ENCODE measurements at regions not wholly inside any gene's neighbourhood (a gene's known extent, or its start where the extent isn't known, plus 50 kb on each side); places are given as distances from the start of the nearest gene placed in this dataset.

DNA sequence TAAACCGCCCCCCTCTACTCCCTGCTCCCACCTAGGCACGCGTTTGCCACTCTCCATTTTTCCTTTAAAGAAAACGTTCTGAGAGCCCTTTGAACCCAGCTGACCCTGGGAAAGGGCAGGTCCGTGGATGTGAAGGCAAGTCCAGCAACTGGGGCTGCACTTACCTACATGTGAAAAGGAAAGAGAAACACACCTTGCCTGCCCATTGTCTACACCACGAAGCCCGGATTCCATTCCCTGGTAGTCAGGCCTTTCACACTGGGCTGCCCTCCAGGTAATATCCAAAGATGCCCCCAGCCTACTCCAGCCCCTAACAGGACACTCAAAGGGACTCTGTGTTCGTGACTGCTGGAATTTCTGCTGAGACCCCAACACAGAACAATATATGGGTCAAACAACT lies 94.4 kb downstream of the CD83 start:
- no peak overlapping the region for H2BK15ac ChIP-seq (ENCODE audit: low read depth, low read length)
- no peak overlapping the region for H2BK120ac ChIP-seq (ENCODE audit: low read depth, low read length, poor library complexity, severe bottlenecking)
- H3K23ac ChIP-seq (ENCODE audit: insufficient read length, low read depth, low read length) = no peak overlapping the region
- no peak overlapping the region for H4K91ac ChIP-seq (ENCODE audit: insufficient read length, low read depth, low read length)
- no peak overlapping the region for H2BK20ac ChIP-seq (ENCODE audit: low read depth, low read length, poor library complexity, severe bottlenecking)
- H3K56ac ChIP-seq (ENCODE audit: insufficient read length, low read depth, low read length) = no peak overlapping the region
- H3K9ac ChIP-seq (ENCODE audit: extremely low read depth, insufficient read length, low read length) = no peak overlapping the region
- peak overlapping the region; percentile 64 to 68 for H3K4me3 Mint-ChIP-seq
- H3K4me1 Mint-ChIP-seq = peaks cover 16 to 17% of the 10 kb centered on the region in 2 experiments
- no peak overlapping the region for H3K27ac ChIP-seq (ENCODE audit: insufficient read length, low read depth, low read length)
- peak overlapping the region; percentile 37 for H3K4me2 ChIP-seq (ENCODE audit: insufficient read depth, insufficient read length, low read length)
- H3K27ac Mint-ChIP-seq = peak overlapping the region in 1 of 3 experiments; percentile 91; a peak in 4 of 7 replicates
- peaks cover 0 to 14% (median 9%) of the 10 kb centered on the region in 3 experiments; a peak in 4 of 7 replicates for H3K36me3 Mint-ChIP-seq (ENCODE audit: insufficient read depth in 1 of 3, low read depth in 3 of 3)
- H3K14ac ChIP-seq (ENCODE audit: insufficient read depth, low read length) = no peak overlapping the region
- peaks cover 2% of the 10 kb centered on the region; the same call in 1 of the 2 replicates for H3K4me1 ChIP-seq (ENCODE audit: insufficient read depth, low read length)
- H4K5ac ChIP-seq (ENCODE audit: insufficient read length, low read depth, low read length) = no peak overlapping the region
- no peak overlapping the region for H3K4ac ChIP-seq (ENCODE audit: low read depth, low read length)
- no peak overlapping the region for H2AFZ ChIP-seq (ENCODE audit: low read length)
- H3K9me3 ChIP-seq (ENCODE audit: control insufficient read depth, low read depth, low read length) = no peaks in the 10 kb centered on the region
- H2BK5ac ChIP-seq (ENCODE audit: insufficient read length, low read length) = no peak overlapping the region
- no peak overlapping the region for H4K8ac ChIP-seq (replicated peaks; ENCODE audit: insufficient read length, low read depth, low read length)
- H3T11ph ChIP-seq (ENCODE audit: low read length) = no peak overlapping the region
- peaks cover 9 to 10% of the 10 kb centered on the region in 2 experiments for H3K9me3 Mint-ChIP-seq
- DNase-seq = peak; percentile 58
- peaks cover 46% of the 10 kb centered on the region for H3K27me3 Mint-ChIP-seq (ENCODE audit: low read depth)
- H2BK12ac ChIP-seq (ENCODE audit: insufficient read length, low read depth, low read length) = no peak overlapping the region
- WGBS (ENCODE audit: extremely low coverage, insufficient read length, low lambda C conversion rate) = no CpG with 5 or more reads among the region's 8 CpGs
- H3K23me2 ChIP-seq (ENCODE audit: insufficient read length, low read depth, low read length, poor library complexity, severe bottlenecking) = peaks cover 4% of the 10 kb centered on the region
- H4K20me1 ChIP-seq (ENCODE audit: control insufficient read depth, insufficient read depth, insufficient read length) = no peaks in the 10 kb centered on the region
- H3K18ac ChIP-seq (ENCODE audit: insufficient read length, low read depth, low read length) = no peak overlapping the region
- no peaks in the 10 kb centered on the region for H3K27me3 ChIP-seq (ENCODE audit: insufficient read depth, low read length)
- no peaks in the 10 kb centered on the region for H3K79me1 ChIP-seq (ENCODE audit: insufficient read depth, low read depth, low read length, poor library complexity, severe bottlenecking)
- H2AK5ac ChIP-seq (ENCODE audit: insufficient read length, low read length) = no peak overlapping the region
- TF ChIP-seq, protein P1, sequence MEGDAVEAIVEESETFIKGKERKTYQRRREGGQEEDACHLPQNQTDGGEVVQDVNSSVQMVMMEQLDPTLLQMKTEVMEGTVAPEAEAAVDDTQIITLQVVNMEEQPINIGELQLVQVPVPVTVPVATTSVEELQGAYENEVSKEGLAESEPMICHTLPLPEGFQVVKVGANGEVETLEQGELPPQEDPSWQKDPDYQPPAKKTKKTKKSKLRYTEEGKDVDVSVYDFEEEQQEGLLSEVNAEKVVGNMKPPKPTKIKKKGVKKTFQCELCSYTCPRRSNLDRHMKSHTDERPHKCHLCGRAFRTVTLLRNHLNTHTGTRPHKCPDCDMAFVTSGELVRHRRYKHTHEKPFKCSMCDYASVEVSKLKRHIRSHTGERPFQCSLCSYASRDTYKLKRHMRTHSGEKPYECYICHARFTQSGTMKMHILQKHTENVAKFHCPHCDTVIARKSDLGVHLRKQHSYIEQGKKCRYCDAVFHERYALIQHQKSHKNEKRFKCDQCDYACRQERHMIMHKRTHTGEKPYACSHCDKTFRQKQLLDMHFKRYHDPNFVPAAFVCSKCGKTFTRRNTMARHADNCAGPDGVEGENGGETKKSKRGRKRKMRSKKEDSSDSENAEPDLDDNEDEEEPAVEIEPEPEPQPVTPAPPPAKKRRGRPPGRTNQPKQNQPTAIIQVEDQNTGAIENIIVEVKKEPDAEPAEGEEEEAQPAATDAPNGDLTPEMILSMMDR (conservative IDR thresholded peaks at IDR 0.05) = no peak
- H3K79me2 ChIP-seq (ENCODE audit: insufficient read depth, low read length) = no peaks in the 10 kb centered on the region
